Left colon (tissue), 2 donors: ENCODE measurements at regions not wholly inside any gene's neighbourhood (a gene's known extent, or its start where the extent isn't known, plus 50 kb on each side); places are given as distances from the start of the nearest gene placed in this dataset.
A peak's percentile ranks its signal among the peaks of the same experiment; 100 is the strongest.

ENCODE experiments used
- ATAC-seq: fragments of 200-7000 bp; cut with Tn5 transposase; one replicate; pipeline ENCODE4 v1.9.1; 2020; ENCODE audit warnings: mild to moderate bottlenecking, moderate library complexity
- DNase-seq, 2 donors: peaks; one replicate each; pipeline ENCODE4 v3.0.0-alpha.2; 2020
- intact Hi-C, 2 donors: fragments of 100-400 bp; cut with DNase I in 1 of 2; cut with micrococcal nuclease in 1 of 2; formaldehyde crosslinking; loops; one replicate each; pipeline versions ENCODE4 v1.11.2 to v1.14.0; 2022; cut with DNase I, micrococcal nuclease
- donor health status: DM: no; HTN: no; CAD: no.
- donor health status: DM: yes; HTN: yes; CAD: no.

DNA sequence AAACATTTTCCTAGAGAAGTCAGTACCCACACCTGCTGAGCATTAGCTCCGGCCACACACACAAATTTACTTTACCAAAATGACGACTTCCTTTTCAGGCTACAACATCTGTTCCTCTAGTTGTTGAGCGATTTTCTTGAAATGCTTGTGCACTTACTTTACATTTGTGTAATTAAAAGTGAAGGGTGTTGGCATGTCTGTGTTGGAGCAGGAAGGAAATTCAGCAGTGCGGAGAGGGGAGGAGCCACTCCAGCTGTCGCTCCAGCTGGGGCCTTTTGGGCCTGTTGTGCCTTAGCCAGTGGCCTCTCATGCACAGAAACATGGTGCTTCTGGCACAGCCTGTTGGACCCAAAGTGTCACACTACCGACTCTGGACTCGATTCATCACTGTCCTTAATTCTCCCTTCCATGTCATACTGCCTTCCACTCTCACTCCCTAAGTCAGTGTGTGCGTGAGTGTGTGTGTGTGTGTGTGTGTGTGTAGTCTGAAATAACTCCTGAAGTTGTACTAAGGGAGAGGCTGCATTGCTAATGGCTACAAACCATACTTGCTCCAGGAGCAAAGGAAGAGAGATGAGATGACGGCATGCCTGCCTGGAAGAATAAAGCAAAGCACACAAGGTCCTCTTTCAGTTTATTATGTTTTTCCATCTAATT lies 191.8 kb upstream of the ARG1 start:
- peak in 1 of 2 donors; percentile 51 for DNase-seq
- peak; percentile 95 for ATAC-seq
- intact Hi-C loops = no loop called here

DNA sequence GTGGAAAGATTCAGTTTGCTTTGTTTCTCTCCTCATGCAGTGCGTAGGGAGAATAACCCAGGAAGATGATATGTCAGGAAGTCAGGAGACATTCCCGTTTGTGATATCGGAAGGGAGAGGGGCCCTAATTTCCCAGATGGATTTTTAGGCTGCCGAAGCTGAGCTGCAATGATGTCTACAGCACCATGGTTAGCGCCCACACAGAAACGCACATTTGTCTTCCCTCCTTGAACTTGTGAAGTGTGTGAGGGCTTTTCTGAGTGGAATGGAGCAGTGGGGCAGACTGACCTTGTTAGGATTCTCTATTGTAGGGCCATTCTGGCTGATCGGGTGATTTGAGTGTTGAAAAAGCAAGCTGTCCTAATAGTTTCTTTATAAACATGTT lies 191.3 kb upstream of the ARG1 start:
- intact Hi-C loops = no loop called here
- DNase-seq (no peak), ATAC-seq (no peak)

DNA sequence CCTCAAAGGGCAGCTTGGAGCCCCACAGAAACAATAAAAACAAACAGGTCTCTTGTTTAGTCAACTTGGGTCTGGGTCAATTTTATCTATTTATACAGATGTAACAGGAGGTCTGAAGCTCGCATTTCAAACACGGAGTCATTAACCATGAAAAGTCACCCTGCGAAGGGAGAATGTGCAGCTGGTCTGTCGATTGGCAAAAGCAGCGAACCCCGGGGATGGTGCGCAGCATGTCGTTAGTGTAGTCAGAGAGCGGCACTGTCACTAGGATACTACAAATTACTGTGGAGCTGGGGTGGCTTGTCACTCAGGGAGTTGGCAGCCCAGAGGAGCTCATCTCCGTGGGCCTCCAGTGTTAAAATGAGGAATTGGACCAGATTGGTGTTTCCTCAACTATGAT lies 190.4 kb upstream of the ARG1 start:
- DNase-seq = no peak
- intact Hi-C loops = no loop called here
- no peak for ATAC-seq

DNA sequence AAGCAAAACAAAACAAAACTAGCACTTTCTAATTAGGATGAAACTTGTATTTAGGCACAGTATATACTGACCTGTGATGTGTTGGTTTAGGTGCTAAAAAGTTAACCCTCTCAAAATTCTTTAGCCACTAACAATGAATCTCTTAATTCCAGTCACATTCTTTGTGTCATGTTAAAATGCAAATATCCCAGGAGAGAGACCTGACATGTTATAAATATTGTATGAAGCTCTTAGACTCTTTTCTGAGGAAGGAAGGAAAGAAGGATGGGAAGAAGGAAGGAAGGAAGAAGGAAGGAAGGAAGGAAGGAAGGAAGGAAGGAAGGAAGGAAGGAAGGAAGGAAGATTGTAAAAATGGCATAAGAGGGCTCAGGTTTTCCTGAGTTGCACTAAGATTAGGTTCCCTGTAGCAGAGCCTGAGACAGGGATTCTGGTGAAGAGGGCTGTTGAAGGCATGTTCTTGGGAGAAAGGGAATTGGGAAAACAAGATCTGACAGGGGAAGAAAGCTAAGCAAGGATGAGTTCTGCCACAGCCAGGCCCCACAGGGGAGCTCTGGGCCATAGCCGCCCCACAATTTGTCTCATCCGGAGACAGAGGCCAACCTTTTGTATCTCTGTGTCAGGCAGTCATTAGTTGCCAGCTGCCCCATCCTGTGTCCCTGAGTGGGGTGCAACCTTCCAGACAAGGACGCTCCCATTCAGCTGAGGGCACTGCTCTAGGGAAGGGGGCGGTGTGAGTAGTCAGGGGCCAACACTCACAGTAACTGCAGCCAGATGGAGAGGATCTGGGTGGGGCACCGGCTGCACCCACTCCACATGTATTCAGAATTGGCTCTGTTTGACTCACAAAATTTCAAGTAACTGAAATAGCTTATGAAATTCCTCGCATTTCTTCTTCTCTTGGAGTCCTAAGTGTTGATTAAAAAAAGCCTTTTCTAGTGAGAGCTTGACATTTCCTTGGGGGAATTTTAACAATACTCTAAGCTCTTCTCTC lies 189.3 kb upstream of the ARG1 start:
- intact Hi-C loops = no loop called here
- no peak for ATAC-seq
- no peak for DNase-seq

DNA sequence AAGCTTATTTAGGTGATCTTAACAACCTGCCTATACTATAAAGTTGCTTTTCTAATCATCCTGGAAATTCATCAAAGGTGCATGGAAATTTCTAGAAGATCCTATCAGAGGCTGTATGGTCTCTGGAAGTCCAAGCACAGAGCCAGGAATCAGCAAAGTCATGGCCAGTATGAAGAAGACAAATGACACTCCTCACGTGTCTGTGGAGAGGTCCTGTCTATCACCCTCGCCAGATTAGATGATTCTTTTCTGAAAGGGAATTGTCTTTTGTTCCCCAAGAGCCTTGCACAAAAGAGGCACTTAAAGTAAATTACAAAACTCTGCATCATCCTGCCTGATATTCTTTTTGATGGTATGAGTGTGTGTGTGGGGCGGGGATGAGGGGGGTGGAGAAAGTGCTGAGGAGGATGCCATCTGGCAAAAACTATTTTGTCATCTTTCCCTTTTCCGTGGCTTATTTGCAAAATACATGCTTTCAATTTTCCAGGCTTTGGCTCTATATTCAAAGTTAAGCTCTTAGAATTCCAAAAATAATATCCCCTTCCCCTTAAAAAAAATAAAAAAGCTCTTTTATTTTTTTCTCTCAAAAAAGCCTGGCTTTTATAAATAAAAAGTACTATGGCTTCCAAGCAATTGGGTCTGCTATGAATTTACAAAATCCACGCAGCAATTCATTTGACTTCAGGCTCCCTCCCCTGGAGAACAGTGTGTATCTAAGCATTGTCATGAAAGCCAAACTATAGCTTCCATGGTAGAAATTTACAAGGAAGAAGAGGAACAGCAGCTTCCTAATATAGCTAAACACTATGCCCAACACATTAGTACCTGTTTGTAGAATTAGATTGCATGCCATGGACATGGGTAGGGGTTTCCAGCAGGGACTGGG lies 185.2 kb upstream of the ARG1 start:
- intact Hi-C loops = no loop called here
- ATAC-seq (no peak), DNase-seq (no peak)

DNA sequence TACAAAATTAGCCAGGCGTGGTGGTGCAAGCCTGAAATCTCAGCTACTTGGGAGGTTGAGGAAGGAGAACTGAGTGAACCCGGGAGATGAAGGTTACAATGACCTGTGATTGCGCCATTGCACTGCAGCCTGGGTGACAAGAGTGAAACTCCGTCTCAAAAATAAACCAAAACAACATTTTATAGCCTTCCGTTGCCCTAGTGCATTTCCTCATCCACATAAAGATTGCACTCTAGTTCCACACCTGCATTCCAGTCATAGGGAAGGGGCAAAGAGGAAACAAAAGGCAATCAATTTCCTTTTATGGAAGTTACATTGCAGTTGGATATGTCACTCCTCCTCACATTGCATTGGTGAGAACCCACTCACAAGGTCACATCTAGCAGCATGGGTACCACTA lies 182.7 kb upstream of the ARG1 start:
- DNase-seq = no peak
- intact Hi-C loops = no loop called here
- ATAC-seq = peak; percentile 96

DNA sequence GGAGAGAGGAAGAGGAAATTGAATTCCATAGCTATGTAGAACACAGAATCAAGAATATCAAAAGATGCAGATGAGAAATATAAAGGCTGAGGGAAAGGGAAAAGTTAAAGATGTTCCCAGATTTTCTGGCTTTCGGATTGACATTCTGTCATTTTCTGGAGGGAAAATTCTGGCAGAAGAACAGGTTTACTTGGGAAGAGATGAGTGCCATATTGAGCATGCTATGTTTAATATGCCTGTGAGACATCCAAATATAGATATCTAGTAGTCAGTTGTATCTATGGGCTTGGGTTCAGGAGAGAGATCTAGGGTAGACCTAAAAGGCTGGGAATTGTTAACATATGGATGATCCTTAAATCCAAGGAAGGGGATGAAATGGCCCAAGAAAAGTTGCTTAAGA lies 181.9 kb upstream of the ARG1 start:
- intact Hi-C loops = no loop called here
- DNase-seq (no peak), ATAC-seq (no peak)

DNA sequence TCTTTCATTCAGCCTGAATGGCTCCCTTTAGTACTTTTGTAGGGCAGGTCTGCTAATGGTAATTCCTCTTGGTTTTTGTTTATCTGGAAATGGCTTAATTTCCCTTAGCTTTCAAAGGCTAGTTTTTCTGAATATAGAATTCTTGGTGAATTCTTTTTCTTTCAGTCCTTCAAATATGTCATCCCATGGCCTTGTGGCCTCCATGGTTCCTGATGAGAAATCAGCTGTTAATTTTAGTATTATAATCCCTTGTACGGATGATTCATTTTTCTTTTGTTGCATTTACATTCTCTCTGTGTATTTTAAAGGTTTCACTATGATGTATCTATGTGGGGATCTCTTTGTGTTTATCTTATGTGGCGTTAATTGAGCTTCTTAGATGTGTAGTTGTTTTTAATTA lies 179.6 kb upstream of the ARG1 start:
- ATAC-seq (no peak), DNase-seq (no peak)
- intact Hi-C loops = no loop called here

DNA sequence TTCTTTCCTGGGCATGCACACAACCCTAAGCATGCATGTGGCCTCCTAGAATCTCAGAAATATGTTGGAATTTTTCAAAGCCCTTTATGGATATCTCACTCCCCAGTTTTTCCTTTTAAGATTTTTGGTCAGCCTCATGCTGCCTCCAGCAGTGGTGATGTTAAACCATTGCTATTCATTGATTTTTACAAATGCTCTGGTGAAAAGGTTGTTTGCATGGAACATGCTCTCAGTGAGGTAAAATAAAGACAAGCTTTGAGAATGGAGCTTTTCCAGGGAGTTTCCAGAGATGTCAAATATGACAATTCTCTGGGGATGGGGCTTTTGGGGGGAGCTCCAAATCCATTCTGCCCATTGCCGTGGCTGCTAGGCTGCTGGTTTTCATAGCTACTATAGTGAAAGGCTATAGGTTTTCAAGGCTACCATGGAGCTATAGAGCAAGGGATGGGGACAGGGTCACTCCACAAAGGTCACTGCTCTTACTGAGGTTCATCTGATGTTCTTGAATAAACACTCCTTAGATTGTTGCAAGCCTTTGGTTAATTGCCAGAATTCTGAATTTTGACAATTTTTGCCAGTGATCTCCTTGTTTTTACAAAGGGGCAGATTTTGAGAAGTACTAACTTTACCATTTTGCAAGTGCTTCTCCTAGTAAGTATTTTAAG lies 178.1 kb upstream of the ARG1 start:
- DNase-seq (no peak), ATAC-seq (no peak)
- intact Hi-C loops = no loop called here

DNA sequence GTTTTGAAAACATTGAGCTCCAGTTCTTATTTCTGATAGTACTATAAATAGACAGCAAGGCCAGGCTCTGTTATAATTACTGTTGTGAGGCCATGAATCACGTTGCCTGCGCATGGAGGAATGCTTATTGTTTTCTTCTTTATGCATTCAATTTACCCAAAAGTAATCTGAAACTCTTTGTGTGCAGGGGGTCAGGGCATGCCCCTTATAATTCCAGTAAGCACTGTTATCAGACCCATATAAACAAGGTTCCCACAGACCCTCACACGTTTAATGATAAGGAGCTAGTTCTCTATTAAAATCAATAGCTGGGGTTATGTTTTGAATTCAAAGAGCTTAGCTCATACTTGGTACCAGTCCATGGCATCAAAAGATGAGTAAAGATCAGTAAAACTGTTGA lies 174.8 kb upstream of the ARG1 start:
- DNase-seq = no peak
- no peak for ATAC-seq
- intact Hi-C loops = no loop called here

DNA sequence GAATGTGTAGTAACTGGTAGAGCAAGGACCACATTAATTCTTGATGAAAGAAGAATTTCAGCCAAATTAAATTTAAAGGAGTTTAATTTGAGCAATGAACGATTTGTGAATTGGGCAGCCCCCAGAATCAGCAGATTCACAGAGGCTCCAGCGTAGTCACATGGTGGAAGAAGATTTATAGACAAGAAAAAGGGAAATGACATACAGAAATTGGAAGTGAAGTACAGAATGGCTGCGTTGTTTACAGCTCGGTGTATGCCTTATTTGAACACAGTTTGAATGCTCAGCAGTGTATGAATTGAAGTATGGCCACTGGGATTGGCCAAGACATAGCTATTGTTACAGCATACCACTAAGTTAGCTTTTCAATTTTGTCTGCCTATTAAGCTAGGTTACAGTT lies 173.6 kb upstream of the ARG1 start:
- ATAC-seq (no peak), DNase-seq (no peak)
- intact Hi-C loops = no loop called here

DNA sequence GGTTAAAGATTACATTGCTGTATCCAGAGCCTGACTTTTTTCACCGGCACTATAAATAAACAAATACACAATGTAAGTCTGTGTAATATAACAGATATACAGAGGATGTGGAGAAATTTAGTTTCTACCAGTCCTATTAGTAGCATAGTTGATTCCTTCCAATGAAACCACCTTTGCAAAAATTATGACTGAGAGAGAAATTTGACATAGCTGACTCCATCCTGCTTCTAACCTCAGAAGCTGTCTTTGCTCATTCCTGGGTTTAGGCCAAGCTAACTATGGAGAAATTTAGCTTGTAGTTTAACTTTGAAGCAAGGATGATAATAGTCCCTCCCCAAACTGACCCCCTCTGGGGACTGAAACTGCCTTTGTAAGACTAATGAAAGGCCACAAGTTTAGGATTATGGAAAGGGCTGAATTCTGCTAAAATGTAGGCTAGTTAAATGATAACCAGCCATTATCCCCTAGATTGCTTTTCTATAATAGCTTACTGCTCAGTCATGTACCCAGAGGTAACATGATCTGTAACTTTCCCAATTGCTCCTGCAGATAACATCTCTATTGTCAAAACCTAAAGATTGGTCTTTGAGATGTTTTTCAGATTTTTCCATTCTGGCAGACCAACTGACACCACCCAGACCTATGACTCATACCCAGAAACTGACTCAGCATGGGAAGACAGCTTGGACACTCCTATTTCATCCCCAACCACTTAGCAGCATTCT lies 172.8 kb upstream of the ARG1 start:
- DNase-seq (no peak), ATAC-seq (no peak)
- intact Hi-C loops = no loop called here

DNA sequence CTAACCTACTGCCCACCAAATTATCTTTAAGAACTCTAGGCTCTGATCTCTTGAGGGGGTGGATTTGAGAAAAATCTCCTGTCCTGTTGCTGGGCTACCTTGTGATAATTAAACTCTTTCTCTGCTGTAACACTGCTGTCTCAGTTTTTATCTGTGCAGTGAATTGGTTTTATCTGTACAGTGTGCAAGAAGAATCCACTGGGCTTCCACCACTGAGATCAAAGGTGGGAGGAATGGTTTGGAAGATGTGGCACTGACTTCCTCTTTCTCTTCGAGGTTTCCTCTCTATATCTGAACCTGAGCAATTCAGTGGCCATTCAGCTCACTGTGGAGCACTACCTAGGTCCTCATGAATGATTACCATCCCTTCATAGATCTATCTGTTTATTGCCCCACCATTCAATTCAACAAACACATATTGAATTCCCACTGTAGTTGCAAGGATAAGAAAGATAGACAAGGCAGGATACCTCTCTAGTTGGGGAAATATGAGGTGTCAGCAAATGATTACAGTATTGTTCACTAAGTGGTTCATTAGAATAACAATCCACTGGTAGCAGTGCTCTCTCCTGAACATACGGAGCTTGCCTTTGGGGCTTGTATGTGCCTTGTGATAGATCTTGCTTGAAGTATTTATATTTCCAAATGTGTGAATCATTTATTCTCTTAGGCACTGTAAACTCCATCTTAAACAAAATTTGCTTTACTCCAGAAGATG lies 172.1 kb upstream of the ARG1 start:
- ATAC-seq (no peak), DNase-seq (no peak)
- intact Hi-C loops = no loop called here

DNA sequence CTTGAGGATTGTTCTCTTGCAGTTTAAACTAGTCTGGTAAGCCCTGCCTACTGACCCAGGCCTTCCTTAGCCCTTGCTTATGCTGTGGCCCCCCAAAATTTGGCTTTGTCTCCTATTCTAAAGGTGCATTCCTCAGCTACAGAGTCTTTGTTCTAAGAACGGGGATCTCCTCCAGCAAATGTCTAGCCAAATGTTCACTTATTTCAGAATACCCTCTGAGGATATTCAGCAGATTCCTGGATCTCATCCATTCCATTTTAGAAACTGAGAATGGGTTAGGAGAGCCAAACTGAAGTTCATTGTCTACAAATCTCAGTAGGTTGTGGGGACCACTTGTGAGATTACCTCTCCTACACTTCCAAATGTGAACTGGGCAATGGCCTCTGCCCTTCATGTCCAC lies 164.2 kb upstream of the ARG1 start:
- ATAC-seq (no peak), DNase-seq (no peak)
- intact Hi-C loops = no loop called here

DNA sequence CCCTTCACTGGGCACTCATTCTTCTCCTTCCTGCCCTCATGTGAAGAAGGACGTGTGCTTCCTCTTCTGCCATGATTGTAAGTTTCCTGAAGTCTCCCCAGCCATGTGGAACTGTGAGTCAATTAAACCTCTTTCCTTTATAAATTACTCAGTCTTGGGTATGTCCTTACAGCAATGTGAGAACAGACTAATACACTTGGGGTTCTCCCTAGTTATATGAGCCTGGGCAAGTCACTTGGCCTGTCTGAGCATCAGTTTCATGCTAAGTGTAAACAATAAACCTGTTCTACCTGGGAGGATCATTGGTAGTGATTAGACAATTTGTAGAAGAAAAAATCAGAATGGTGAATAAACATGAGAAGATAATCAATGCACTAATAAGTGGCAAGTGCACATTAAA lies 162.2 kb upstream of the ARG1 start:
- no peak for ATAC-seq
- intact Hi-C loops = no loop called here
- DNase-seq = no peak

DNA sequence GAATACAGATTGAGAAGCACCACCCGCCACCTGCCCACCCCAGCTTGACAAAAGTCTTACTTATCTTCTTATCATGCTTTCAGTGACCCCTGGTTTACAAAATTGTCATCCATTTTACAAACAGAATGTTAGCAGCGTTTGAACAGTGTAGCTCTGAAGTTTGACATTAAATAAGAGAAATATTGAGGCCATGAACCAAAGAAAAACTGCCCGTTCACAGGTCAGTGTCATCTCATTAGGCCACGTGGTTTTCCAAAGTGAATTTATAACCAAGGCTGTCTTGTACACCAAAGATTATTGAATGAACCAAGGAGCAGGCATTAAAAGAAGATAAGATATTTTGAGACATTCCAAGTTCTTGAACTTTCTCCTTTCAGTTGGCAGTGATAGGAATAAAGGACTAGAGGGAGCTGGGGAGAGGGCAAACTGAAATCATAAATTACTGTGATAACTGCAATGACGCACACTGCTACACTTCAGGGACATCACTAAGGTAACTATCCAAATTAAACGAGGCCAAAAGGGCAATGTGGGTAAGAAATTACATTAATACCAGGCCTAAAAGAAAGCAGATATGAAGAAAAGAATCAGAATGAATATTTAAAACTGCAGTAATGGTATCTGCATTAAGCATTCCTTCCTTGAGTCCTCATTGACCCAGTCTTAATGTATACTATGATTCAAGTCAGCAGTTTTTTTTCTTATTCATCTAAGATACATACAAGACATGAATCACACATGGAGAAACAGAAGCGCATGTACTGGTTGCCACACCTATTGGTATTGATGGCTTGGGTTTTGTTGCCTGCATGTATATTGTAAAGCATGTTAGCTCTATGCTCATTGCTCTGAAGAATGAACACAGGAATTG lies 159.8 kb upstream of the ARG1 start:
- ATAC-seq (no peak), DNase-seq (no peak)
- intact Hi-C loops = no loop called here

DNA sequence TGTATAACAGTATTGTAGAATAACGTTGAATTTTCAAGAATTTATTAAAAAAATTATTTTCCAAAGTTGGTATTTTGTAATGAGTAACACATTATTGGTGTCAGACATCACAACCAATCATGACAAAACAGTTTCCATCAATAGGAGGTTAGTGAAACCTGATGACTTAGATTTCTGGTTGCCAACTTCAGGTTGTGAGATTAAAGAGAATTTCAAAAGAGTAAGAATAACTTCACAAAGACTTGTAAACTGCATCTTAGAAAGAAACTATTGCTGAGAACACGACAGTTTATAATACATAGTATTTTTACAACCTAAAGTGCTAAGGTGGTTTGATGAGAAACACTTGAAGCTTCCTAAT lies 159.2 kb upstream of the ARG1 start:
- no peak for ATAC-seq
- DNase-seq = no peak
- intact Hi-C loops = no loop called here
